ENCODE measurements at regions not wholly inside any gene's neighbourhood (a gene's known extent, or its start where the extent isn't known, plus 50 kb on each side); places are given as distances from the start of the nearest gene placed in this dataset.

DNA sequence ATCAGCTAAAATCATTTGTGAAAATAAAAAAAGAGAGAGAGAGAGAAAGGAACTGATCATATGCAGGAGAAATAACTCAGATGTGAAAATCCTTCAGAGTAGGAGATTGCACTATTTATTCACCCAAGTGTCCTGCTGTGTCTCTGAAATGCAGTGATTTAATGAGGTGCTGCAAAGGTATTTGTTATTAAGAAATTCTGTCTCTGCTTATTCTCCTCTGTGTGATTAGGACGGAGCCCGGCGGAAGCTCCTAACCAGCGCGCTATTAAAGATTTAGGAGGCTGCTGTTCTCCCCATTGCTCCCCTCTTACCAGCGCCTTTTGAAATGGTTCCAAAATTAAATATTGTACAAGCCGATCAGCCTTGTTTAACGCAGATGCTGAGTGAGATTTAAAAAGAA, 528.3 kb downstream of the BUD13 start:
- Histone ChIP-seq H3K27ac (ENCODE audit: low read depth in 1 of 2, low read length in 1 of 2) (no peak overlapping the region), H3K36me3 (ENCODE audit: control insufficient read depth in 2 of 2, insufficient read depth in 2 of 2, low read length in 1 of 2) (no peaks in the 10 kb centered on the region), H3K9me3 (ENCODE audit: control insufficient read depth in 2 of 2, insufficient read depth in 1 of 2, low read length in 1 of 2) (no peaks in the 10 kb centered on the region), H3K4me3 (ENCODE audit: low read length in 2 of 2) (no peak overlapping the region), H3K27me3 (ENCODE audit: control insufficient read depth in 2 of 2, insufficient read depth in 1 of 2, low read length in 1 of 2) (peaks cover 0 to 2% of the 10 kb centered on the region in 2 donors), H3K4me1 (ENCODE audit: control insufficient read depth in 2 of 2, insufficient read depth in 2 of 2, low read length in 2 of 2) (no peaks in the 10 kb centered on the region)
- WGBS, result 86% methylated on average over 8 of the region's 8 CpGs
- no peak for DNase-seq (ENCODE audit: low read depth in 6 of 9, low spot score in 9 of 9)

DNA sequence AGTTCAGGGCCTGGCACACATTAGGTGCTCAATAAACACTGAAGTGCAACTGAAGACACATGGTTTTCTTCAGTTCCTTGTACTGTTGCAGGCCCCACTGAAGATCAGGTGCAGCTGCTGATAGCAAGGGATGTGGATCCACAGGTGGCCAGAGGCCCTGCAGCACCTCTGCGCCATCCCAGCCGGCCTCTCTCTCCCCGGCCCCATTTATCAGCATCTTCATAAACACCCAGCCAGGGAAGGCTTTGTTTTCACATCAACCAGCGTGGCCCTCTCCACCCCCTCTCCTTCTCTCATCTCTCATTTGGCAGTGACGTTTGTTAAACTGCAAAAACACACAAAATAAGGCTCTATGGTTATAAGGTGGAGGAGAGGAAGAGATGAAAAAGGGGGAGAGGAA, 528.8 kb downstream of the BUD13 start:
- no peak for DNase-seq (ENCODE audit: low read depth in 6 of 9, low spot score in 9 of 9)
- H3K9me3 ChIP-seq (ENCODE audit: control insufficient read depth in 2 of 2, insufficient read depth in 1 of 2, low read length in 1 of 2), result no peaks in the 10 kb centered on the region
- no peaks in the 10 kb centered on the region for H3K36me3 ChIP-seq (ENCODE audit: control insufficient read depth in 2 of 2, insufficient read depth in 2 of 2, low read length in 1 of 2)
- H3K27ac ChIP-seq (ENCODE audit: low read depth in 1 of 2, low read length in 1 of 2), result no peak overlapping the region
- WGBS, result 43% methylated on average over 5 of the region's 5 CpGs
- peaks cover 0 to 2% of the 10 kb centered on the region in 2 donors for H3K27me3 ChIP-seq (ENCODE audit: control insufficient read depth in 2 of 2, insufficient read depth in 1 of 2, low read length in 1 of 2)
- no peaks in the 10 kb centered on the region for H3K4me1 ChIP-seq (ENCODE audit: control insufficient read depth in 2 of 2, insufficient read depth in 2 of 2, low read length in 2 of 2)
- no peak overlapping the region for H3K4me3 ChIP-seq (ENCODE audit: low read length in 2 of 2)

DNA sequence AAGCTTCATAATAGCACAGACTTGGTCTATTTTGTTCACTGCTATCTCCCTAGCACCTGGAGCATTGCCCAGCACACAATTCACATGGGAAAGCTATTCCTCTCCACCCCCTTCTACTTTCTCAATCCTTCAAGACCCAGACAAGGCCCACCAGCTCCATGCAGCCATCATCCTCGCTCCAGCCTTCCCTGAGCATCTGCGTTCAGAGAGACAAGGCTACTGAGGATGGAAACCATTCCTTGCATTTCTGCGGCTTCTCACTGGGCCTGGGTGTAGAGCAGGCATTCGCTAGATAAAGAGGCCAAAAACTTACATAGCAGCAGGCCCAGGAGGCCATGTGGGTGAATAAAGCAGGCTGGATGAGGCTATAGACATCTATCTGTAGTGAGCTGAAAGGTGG, 530.8 kb downstream of the BUD13 start:
- Histone ChIP-seq H3K9me3 (ENCODE audit: control insufficient read depth in 2 of 2, insufficient read depth in 1 of 2, low read length in 1 of 2) (no peaks in the 10 kb centered on the region), H3K4me3 (ENCODE audit: low read length in 2 of 2) (no peak overlapping the region), H3K36me3 (ENCODE audit: control insufficient read depth in 2 of 2, insufficient read depth in 2 of 2, low read length in 1 of 2) (no peaks in the 10 kb centered on the region), H3K4me1 (ENCODE audit: control insufficient read depth in 2 of 2, insufficient read depth in 2 of 2, low read length in 2 of 2) (no peaks in the 10 kb centered on the region), H3K27me3 (ENCODE audit: control insufficient read depth in 2 of 2, insufficient read depth in 1 of 2, low read length in 1 of 2) (peaks cover 0 to 2% of the 10 kb centered on the region in 2 donors), H3K27ac (ENCODE audit: low read depth in 1 of 2, low read length in 1 of 2) (no peak overlapping the region)
- no peak for DNase-seq (ENCODE audit: low read depth in 6 of 9, low spot score in 9 of 9)
- WGBS, result 86% methylated on average over 4 of the region's 4 CpGs

DNA sequence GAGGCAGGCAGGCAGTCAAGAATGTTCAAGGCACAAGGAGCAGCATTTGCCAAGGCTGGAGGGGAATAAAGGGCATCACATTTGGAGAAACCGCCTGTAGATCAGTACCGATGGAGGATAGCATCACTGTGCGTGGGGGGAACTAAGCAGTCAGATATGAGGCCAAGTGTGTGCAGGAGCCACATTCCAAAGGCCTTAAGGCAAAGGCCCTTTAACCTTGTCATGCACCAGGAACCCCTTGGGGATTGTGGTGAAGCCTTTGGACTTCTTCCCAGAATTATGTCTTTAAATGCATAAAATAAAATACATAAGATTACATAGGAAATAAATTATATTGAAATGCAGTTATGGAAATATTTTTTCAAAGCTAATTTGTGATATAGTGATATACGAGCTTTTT, 532.1 kb downstream of the BUD13 start:
- H3K36me3 ChIP-seq (ENCODE audit: control insufficient read depth in 2 of 2, insufficient read depth in 2 of 2, low read length in 1 of 2), result no peaks in the 10 kb centered on the region
- H3K4me1 ChIP-seq (ENCODE audit: control insufficient read depth in 2 of 2, insufficient read depth in 2 of 2, low read length in 2 of 2), result no peaks in the 10 kb centered on the region
- 94% methylated on average over 4 of the region's 4 CpGs for WGBS
- H3K9me3 ChIP-seq (ENCODE audit: control insufficient read depth in 2 of 2, insufficient read depth in 1 of 2, low read length in 1 of 2), result no peaks in the 10 kb centered on the region
- H3K4me3 ChIP-seq (ENCODE audit: low read length in 2 of 2), result no peak overlapping the region
- H3K27me3 ChIP-seq (ENCODE audit: control insufficient read depth in 2 of 2, insufficient read depth in 1 of 2, low read length in 1 of 2), result peaks cover 0 to 2% of the 10 kb centered on the region in 2 donors
- DNase-seq (ENCODE audit: low read depth in 6 of 9, low spot score in 9 of 9), result no peak
- no peak overlapping the region for H3K27ac ChIP-seq (ENCODE audit: low read depth in 1 of 2, low read length in 1 of 2)

DNA sequence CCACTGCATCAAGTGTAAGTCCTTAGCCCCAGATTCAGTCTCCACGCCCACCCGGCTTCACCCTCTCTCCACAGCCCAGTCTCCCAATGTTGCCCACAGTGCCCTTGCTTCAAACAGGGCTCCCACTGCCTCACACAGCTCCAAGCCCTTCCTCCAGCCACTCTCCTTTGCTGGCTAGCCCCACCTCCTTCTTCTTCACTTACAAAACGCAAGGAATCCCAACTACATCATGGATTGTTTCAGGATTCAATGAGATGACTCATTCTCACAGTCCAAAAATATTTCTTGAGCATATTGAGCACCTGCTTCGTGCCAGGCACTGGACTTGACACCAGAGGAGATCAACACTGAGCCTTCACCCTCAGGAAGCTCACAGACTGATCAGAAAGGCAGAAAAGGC, 533.5 kb downstream of the BUD13 start:
- H3K9me3 ChIP-seq (ENCODE audit: control insufficient read depth in 2 of 2, insufficient read depth in 1 of 2, low read length in 1 of 2), result no peaks in the 10 kb centered on the region
- H3K4me1 ChIP-seq (ENCODE audit: control insufficient read depth in 2 of 2, insufficient read depth in 2 of 2, low read length in 2 of 2), result no peaks in the 10 kb centered on the region
- 82% methylated on average over 4 of the region's 4 CpGs for WGBS
- H3K4me3 ChIP-seq (ENCODE audit: low read length in 2 of 2), result no peak overlapping the region
- peaks cover 0 to 2% of the 10 kb centered on the region in 2 donors for H3K27me3 ChIP-seq (ENCODE audit: control insufficient read depth in 2 of 2, insufficient read depth in 1 of 2, low read length in 1 of 2)
- no peaks in the 10 kb centered on the region for H3K36me3 ChIP-seq (ENCODE audit: control insufficient read depth in 2 of 2, insufficient read depth in 2 of 2, low read length in 1 of 2)
- no peak for DNase-seq (ENCODE audit: low read depth in 6 of 9, low spot score in 9 of 9)
- H3K27ac ChIP-seq (ENCODE audit: low read depth in 1 of 2, low read length in 1 of 2), result no peak overlapping the region

DNA sequence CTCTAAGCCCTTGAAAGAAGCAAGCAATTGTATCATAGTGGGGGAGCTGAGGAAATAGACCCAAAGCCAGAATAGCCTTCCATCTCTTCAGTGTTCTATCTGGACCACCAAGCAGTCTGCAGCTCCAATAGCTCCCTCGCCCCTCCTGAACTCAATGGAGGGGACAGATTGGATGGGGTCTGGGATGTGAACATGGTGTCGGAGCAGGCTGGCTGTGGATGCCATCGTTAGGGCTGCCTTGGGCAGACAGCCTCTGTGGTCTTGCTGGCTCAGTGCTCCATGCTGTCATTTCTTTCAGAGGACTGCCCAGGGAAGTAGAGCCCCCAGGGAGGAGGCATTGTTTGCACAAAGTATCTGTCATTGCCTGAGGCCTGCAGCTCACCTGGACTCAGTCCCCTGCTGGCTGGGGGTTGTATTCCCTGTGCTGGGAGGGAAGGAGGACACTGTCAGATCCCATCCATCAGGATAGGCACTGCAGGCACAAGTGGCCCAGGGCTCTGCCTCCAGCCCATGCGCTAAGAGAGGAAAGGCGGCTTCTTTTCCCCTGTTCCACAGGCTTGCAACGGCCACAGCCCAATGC, 537.7 kb downstream of the BUD13 start:
- Histone ChIP-seq H3K36me3 (ENCODE audit: control insufficient read depth in 2 of 2, insufficient read depth in 2 of 2, low read length in 1 of 2) (no peaks in the 10 kb centered on the region), H3K4me3 (ENCODE audit: low read length in 2 of 2) (no peak overlapping the region), H3K9me3 (ENCODE audit: control insufficient read depth in 2 of 2, insufficient read depth in 1 of 2, low read length in 1 of 2) (no peaks in the 10 kb centered on the region), H3K4me1 (ENCODE audit: control insufficient read depth in 2 of 2, insufficient read depth in 2 of 2, low read length in 2 of 2) (no peaks in the 10 kb centered on the region), H3K27ac (ENCODE audit: low read depth in 1 of 2, low read length in 1 of 2) (no peak overlapping the region), H3K27me3 (ENCODE audit: control insufficient read depth in 2 of 2, insufficient read depth in 1 of 2, low read length in 1 of 2) (no peaks in the 10 kb centered on the region)
- no peak for DNase-seq (ENCODE audit: low read depth in 6 of 9, low spot score in 9 of 9)
- 76% methylated on average over 6 of the region's 6 CpGs for WGBS

DNA sequence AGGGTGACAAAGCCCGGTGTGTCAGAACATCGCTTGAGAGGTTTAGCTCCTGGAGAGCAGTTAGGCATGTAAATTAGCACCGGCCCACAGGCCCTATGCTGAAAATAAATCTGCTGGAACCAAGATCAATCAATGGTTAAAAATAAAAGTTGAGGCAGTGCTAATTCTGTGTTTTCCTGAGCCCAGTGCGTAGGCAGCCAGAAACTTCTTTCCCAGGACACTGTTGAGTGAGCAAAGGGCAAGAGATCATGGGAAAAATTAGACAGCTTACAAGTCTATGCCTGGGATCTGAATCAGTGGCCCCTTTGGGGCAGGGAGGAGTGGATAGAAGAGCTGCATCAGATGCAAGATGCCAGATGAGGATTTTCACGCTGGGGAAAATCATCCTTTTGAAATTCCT, 539.2 kb downstream of the BUD13 start:
- H3K4me3 ChIP-seq (ENCODE audit: low read length in 2 of 2), result no peak overlapping the region
- H3K36me3 ChIP-seq (ENCODE audit: control insufficient read depth in 2 of 2, insufficient read depth in 2 of 2, low read length in 1 of 2), result no peaks in the 10 kb centered on the region
- H3K4me1 ChIP-seq (ENCODE audit: control insufficient read depth in 2 of 2, insufficient read depth in 2 of 2, low read length in 2 of 2), result no peaks in the 10 kb centered on the region
- no peak overlapping the region for H3K27ac ChIP-seq (ENCODE audit: low read depth in 1 of 2, low read length in 1 of 2)
- H3K27me3 ChIP-seq (ENCODE audit: control insufficient read depth in 2 of 2, insufficient read depth in 1 of 2, low read length in 1 of 2), result no peaks in the 10 kb centered on the region
- 59% methylated on average over 5 of the region's 5 CpGs for WGBS
- DNase-seq (ENCODE audit: low read depth in 6 of 9, low spot score in 9 of 9), result no peak
- H3K9me3 ChIP-seq (ENCODE audit: control insufficient read depth in 2 of 2, insufficient read depth in 1 of 2, low read length in 1 of 2), result no peaks in the 10 kb centered on the region

DNA sequence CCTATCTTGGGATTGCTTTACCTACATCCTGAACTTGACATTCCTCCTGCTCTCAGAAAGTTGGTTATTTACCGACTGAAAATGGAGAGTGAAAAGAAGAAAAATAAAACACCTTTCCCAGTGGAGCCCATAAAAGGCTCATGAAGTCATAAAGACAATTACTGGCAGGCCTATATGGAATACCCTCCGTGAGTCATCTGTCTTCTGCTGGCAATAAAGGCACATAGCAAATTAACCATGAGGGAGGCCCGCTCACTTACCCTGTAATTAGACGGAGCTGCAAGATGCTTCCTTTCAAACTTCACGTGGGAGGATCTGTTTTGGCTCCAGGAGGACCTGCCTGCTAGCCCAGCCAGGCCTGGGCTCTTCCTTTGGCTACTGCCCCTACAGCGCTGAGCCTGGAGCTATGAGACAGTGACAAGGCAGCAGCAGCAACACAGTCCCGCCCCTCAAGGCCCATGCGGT, 540.4 kb downstream of the BUD13 start:
- no peak for DNase-seq (ENCODE audit: low read depth in 6 of 9, low spot score in 9 of 9)
- no peaks in the 10 kb centered on the region for H3K27me3 ChIP-seq (ENCODE audit: control insufficient read depth in 2 of 2, insufficient read depth in 1 of 2, low read length in 1 of 2)
- no peaks in the 10 kb centered on the region for H3K36me3 ChIP-seq (ENCODE audit: control insufficient read depth in 2 of 2, insufficient read depth in 2 of 2, low read length in 1 of 2)
- 62% methylated on average over 8 of the region's 8 CpGs for WGBS
- H3K27ac ChIP-seq (ENCODE audit: low read depth in 1 of 2, low read length in 1 of 2), result no peak overlapping the region
- H3K9me3 ChIP-seq (ENCODE audit: control insufficient read depth in 2 of 2, insufficient read depth in 1 of 2, low read length in 1 of 2), result no peaks in the 10 kb centered on the region
- H3K4me3 ChIP-seq (ENCODE audit: low read length in 2 of 2), result no peak overlapping the region
- H3K4me1 ChIP-seq (ENCODE audit: control insufficient read depth in 2 of 2, insufficient read depth in 2 of 2, low read length in 2 of 2), result no peaks in the 10 kb centered on the region

DNA sequence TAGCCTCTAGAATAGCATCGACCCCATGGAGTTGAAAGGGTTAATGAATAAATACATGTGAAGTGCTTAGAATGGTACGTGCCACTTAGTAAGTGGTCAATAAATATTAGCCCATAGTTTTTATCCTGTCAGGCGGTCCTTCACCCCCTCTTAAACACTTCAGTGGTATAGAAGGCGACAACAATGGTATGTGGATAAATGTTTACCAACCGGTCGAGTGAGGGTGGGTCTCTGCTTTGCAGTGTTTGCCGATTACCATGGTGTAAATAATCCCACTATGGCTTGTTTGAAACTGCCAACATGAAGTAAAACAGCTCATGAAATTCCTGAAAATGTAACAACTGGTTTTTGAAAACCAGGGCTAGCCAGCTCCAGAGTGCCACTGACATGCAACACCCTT, 541.2 kb downstream of the BUD13 start:
- WGBS, result 92% methylated on average over 7 of the region's 7 CpGs
- no peak for DNase-seq (ENCODE audit: low read depth in 6 of 9, low spot score in 9 of 9)
- Histone ChIP-seq H3K9me3 (ENCODE audit: control insufficient read depth in 2 of 2, insufficient read depth in 1 of 2, low read length in 1 of 2) (no peaks in the 10 kb centered on the region), H3K36me3 (ENCODE audit: control insufficient read depth in 2 of 2, insufficient read depth in 2 of 2, low read length in 1 of 2) (no peaks in the 10 kb centered on the region), H3K27me3 (ENCODE audit: control insufficient read depth in 2 of 2, insufficient read depth in 1 of 2, low read length in 1 of 2) (no peaks in the 10 kb centered on the region), H3K4me3 (ENCODE audit: low read length in 2 of 2) (no peak overlapping the region), H3K4me1 (ENCODE audit: control insufficient read depth in 2 of 2, insufficient read depth in 2 of 2, low read length in 2 of 2) (no peaks in the 10 kb centered on the region), H3K27ac (ENCODE audit: low read depth in 1 of 2, low read length in 1 of 2) (no peak overlapping the region)

DNA sequence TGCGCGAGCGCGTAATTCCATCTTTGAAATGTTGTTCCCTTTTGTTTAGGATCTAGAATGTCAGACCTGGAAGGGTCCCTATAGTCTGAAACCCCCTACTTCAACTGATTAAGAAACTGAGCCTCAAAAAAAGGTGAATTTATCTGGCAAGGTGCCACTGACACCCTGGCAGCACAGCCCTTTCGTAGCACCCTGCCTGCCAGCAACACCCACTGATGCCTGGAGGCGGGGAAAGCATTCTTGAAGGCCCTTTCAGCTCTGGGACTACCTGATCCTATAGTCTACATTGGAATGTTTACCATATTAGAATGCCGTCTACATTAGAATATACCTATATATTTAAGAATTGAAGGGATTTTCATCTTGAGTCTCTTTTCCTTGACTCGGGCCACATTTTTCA, 542.3 kb downstream of the BUD13 start:
- no peak overlapping the region for H3K27ac ChIP-seq (ENCODE audit: low read depth in 1 of 2, low read length in 1 of 2)
- no peaks in the 10 kb centered on the region for H3K9me3 ChIP-seq (ENCODE audit: control insufficient read depth in 2 of 2, insufficient read depth in 1 of 2, low read length in 1 of 2)
- 94% methylated on average over 8 of the region's 8 CpGs for WGBS
- no peaks in the 10 kb centered on the region for H3K27me3 ChIP-seq (ENCODE audit: control insufficient read depth in 2 of 2, insufficient read depth in 1 of 2, low read length in 1 of 2)
- no peaks in the 10 kb centered on the region for H3K36me3 ChIP-seq (ENCODE audit: control insufficient read depth in 2 of 2, insufficient read depth in 2 of 2, low read length in 1 of 2)
- no peaks in the 10 kb centered on the region for H3K4me1 ChIP-seq (ENCODE audit: control insufficient read depth in 2 of 2, insufficient read depth in 2 of 2, low read length in 2 of 2)
- H3K4me3 ChIP-seq (ENCODE audit: low read length in 2 of 2), result no peak overlapping the region
- no peak for DNase-seq (ENCODE audit: low read depth in 6 of 9, low spot score in 9 of 9)

Measured in thymus (tissue), 11 donors.